ENCODE measurements at regions not wholly inside any gene's neighbourhood (a gene's known extent, or its start where the extent isn't known, plus 50 kb on each side); places are given as distances from the start of the nearest gene placed in this dataset.
"Not testable (repeated sequence)": the region's sequence is repeated elsewhere in the genome, so short reads cannot be mapped to it uniquely, and the experiment has no call there.

GRCh38 chr6:9841886-9842725, 572.8 kb downstream of the TFAP2A start:
- no peak for ATAC-seq
- no peaks in the 10 kb centered on the region for H3K4me1 ChIP-seq
- TF ChIP-seq CTCF (IDR thresholded peaks at IDR 0.05 in 4 of 5, conservative IDR thresholded peaks at IDR 0.05 in 1 of 5) (no peak), POLR2A (IDR thresholded peaks at IDR 0.05) (no peak)
- intact Hi-C loops (cut with DNase I; ENCODE audit: low total_unique reads) (no loop called here), in situ Hi-C loops (cut with MboI; ENCODE audit: low sequenced_read_pairs in 4 of 4) (no loop called here)
- H3K27me3 ChIP-seq, result no peaks in the 10 kb centered on the region
- no peak overlapping the region for H3K4me3 ChIP-seq
- no peaks in the 10 kb centered on the region for H3K36me3 ChIP-seq
- no peak overlapping the region for H3K27ac ChIP-seq
- no peak for DNase-seq
- H3K9me3 ChIP-seq, result no peaks in the 10 kb centered on the region

GRCh38 chr6:9834233-9834632, 580.6 kb downstream of the TFAP2A start:
- H3K36me3 ChIP-seq, result no peaks in the 10 kb centered on the region
- no peak for TF ChIP-seq CTCF (IDR thresholded peaks at IDR 0.05 in 4 of 5, conservative IDR thresholded peaks at IDR 0.05 in 1 of 5)
- TF ChIP-seq POLR2A (IDR thresholded peaks at IDR 0.05), result no peak
- H3K27ac ChIP-seq, result no peak overlapping the region
- no peaks in the 10 kb centered on the region for H3K27me3 ChIP-seq
- no peak overlapping the region for H3K4me3 ChIP-seq
- in situ Hi-C loops (cut with MboI; ENCODE audit: low sequenced_read_pairs in 4 of 4) (no loop called here), intact Hi-C loops (cut with DNase I; ENCODE audit: low total_unique reads) (no loop called here)
- ATAC-seq (no peak), DNase-seq (no peak)
- H3K9me3 ChIP-seq, result no peaks in the 10 kb centered on the region
- no peaks in the 10 kb centered on the region for H3K4me1 ChIP-seq

GRCh38 chr6:9831783-9832182, 583.1 kb downstream of the TFAP2A start:
- DNase-seq, result no peak
- no peaks in the 10 kb centered on the region for H3K36me3 ChIP-seq
- H3K27ac ChIP-seq, result no peak overlapping the region
- H3K9me3 ChIP-seq, result no peaks in the 10 kb centered on the region
- H3K4me3 ChIP-seq, result no peak overlapping the region
- no peaks in the 10 kb centered on the region for H3K4me1 ChIP-seq
- no peak for TF ChIP-seq POLR2A (IDR thresholded peaks at IDR 0.05)
- TF ChIP-seq CTCF (IDR thresholded peaks at IDR 0.05 in 4 of 5, conservative IDR thresholded peaks at IDR 0.05 in 1 of 5), result no peak
- in situ Hi-C loops (cut with MboI; ENCODE audit: low sequenced_read_pairs in 4 of 4), result no loop called here
- no peaks in the 10 kb centered on the region for H3K27me3 ChIP-seq
- ATAC-seq, result no peak
- intact Hi-C loops (cut with DNase I; ENCODE audit: low total_unique reads), result no loop called here

GRCh38 chr6:9830808-9831207, 584.1 kb downstream of the TFAP2A start:
- Histone ChIP-seq H3K9me3 (no peaks in the 10 kb centered on the region), H3K4me3 (no peak overlapping the region), H3K27ac (no peak overlapping the region), H3K27me3 (no peaks in the 10 kb centered on the region), H3K4me1 (no peaks in the 10 kb centered on the region), H3K36me3 (no peaks in the 10 kb centered on the region)
- ATAC-seq (no peak), DNase-seq (no peak)
- no peak for TF ChIP-seq POLR2A (IDR thresholded peaks at IDR 0.05)
- no peak for TF ChIP-seq CTCF (IDR thresholded peaks at IDR 0.05 in 4 of 5, conservative IDR thresholded peaks at IDR 0.05 in 1 of 5)
- in situ Hi-C loops (cut with MboI; ENCODE audit: low sequenced_read_pairs in 4 of 4) (no loop called here), intact Hi-C loops (cut with DNase I; ENCODE audit: low total_unique reads) (no loop called here)

- Histone ChIP-seq H3K4me1 (no peaks in the 10 kb centered on the region), H3K27ac (no peak overlapping the region), H3K36me3 (no peaks in the 10 kb centered on the region), H3K9me3 (no peaks in the 10 kb centered on the region), H3K27me3 (no peaks in the 10 kb centered on the region), H3K4me3 (no peak overlapping the region)
- ATAC-seq (no peak), DNase-seq (no peak)
- no peak for TF ChIP-seq POLR2A (IDR thresholded peaks at IDR 0.05)
- TF ChIP-seq CTCF (IDR thresholded peaks at IDR 0.05 in 4 of 5, conservative IDR thresholded peaks at IDR 0.05 in 1 of 5), result no peak
- intact Hi-C loops (cut with DNase I; ENCODE audit: low total_unique reads), result no loop called here
- in situ Hi-C loops (cut with MboI; ENCODE audit: low sequenced_read_pairs in 4 of 4), result no loop called here
These were observed 589.3 kb downstream of the TFAP2A start for GRCh38 chr6:9825526-9825925.

GRCh38 chr6:9810727-9811126, 604.1 kb downstream of the TFAP2A start:
- ATAC-seq; H3K27me3 ChIP-seq; H3K9me3 ChIP-seq; H3K36me3 ChIP-seq; H3K27ac ChIP-seq; DNase-seq; intact Hi-C loops (cut with DNase I; ENCODE audit: low total_unique reads); in situ Hi-C loops (cut with MboI; ENCODE audit: low sequenced_read_pairs in 4 of 4); H3K4me3 ChIP-seq; H3K4me1 ChIP-seq: not testable (repeated sequence)

Measured in gastrocnemius medialis (tissue), 4 donors.